ENCODE measurements at regions not wholly inside any gene's neighbourhood (a gene's known extent, or its start where the extent isn't known, plus 50 kb on each side); places are given as distances from the start of the nearest gene placed in this dataset.

DNA sequence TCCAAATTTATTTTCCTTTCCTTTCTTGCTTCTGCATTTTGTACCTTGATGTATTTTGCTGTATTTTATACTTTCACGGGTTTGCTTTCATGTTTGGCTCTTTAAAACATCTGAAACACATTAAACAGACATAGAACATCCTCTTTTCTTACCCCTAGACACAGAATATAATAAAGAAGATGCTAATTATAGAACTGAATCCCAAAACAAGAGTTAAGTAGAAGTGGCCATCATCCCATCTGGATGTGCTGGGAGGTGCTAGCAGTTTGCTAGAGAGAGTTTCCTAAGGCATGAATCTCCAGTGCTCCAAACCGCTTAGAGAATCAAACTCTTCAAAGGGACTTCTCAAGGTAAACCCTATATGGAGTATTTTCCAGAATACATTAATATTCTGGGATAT lies 53.9 kb upstream of the GNG12 start:
- TF ChIP-seq, protein P1, sequence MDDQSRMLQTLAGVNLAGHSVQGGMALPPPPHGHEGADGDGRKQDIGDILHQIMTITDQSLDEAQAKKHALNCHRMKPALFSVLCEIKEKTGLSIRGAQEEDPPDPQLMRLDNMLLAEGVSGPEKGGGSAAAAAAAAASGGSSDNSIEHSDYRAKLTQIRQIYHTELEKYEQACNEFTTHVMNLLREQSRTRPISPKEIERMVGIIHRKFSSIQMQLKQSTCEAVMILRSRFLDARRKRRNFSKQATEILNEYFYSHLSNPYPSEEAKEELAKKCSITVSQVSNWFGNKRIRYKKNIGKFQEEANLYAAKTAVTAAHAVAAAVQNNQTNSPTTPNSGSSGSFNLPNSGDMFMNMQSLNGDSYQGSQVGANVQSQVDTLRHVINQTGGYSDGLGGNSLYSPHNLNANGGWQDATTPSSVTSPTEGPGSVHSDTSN (CRISPR knock-in tag; IDR thresholded peaks at IDR 0.05; ENCODE audit: borderline replicate concordance): no peak
- TF ChIP-seq FOSL1 (CRISPR knock-in tag; IDR thresholded peaks at IDR 0.05; ENCODE audit: borderline replicate concordance): no peak
- TF ChIP-seq GTF2F1 (IDR thresholded peaks at IDR 0.05; ENCODE audit: low read length): no peak
- TF ChIP-seq TFDP1 (CRISPR knock-in tag; IDR thresholded peaks at IDR 0.05; ENCODE audit: borderline replicate concordance): no peak
- no peak for TF ChIP-seq CEBPB (IDR thresholded peaks at IDR 0.05; ENCODE audit: borderline replicate concordance, low read depth, low read length)
- no peak for TF ChIP-seq USF2 (IDR thresholded peaks at IDR 0.05; ENCODE audit: low read depth, low read length)
- no peak for TF ChIP-seq USF2 (CRISPR knock-in tag; IDR thresholded peaks at IDR 0.05; ENCODE audit: borderline replicate concordance)
- TF ChIP-seq PHF21A (CRISPR knock-in tag; IDR thresholded peaks at IDR 0.05): no peak
- TF ChIP-seq E2F5 (CRISPR knock-in tag; conservative IDR thresholded peaks at IDR 0.05): no peak
- TF ChIP-seq EZH2 (conservative IDR thresholded peaks at IDR 0.05; ENCODE audit: low read depth, low read length): no peak
- no peak for TF ChIP-seq IRF9 (CRISPR knock-in tag; IDR thresholded peaks at IDR 0.05; ENCODE audit: borderline replicate concordance)
- no peak for TF ChIP-seq ZNF687 (CRISPR knock-in tag; IDR thresholded peaks at IDR 0.05)
- no peak for TF ChIP-seq RXRA (CRISPR knock-in tag; IDR thresholded peaks at IDR 0.05)
- no peak for TF ChIP-seq NR2F6 (IDR thresholded peaks at IDR 0.05)
- TF ChIP-seq NR2F6 (CRISPR knock-in tag; IDR thresholded peaks at IDR 0.05): no peak
